ENCODE measurements at regions not wholly inside any gene's neighbourhood (a gene's known extent, or its start where the extent isn't known, plus 50 kb on each side); places are given as distances from the start of the nearest gene placed in this dataset.
A peak's percentile ranks its signal among the peaks of the same experiment; 100 is the strongest.
"Not testable (repeated sequence)": the region's sequence is repeated elsewhere in the genome, so short reads cannot be mapped to it uniquely, and the experiment has no call there.

DNA sequence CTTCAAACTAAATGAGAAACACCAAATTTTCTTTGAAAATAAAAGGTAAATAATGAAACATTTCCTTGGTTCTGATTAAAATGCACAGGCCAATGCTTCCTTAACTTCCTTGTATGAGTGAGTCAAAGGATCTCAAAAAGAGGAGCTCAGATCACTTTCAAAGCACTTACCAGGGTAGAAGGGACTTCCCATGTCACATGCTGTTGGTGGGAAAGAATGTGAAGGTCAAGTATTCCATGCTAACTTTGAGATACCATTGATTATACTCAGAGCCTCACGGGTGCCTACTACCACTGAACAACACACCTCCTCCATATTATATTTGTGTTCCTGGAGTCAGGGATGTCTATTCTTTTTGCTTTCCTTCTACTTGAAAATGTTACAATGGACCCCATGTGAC lies 233.5 kb upstream of the KIAA1217 start:
- no peak for DNase-seq

DNA sequence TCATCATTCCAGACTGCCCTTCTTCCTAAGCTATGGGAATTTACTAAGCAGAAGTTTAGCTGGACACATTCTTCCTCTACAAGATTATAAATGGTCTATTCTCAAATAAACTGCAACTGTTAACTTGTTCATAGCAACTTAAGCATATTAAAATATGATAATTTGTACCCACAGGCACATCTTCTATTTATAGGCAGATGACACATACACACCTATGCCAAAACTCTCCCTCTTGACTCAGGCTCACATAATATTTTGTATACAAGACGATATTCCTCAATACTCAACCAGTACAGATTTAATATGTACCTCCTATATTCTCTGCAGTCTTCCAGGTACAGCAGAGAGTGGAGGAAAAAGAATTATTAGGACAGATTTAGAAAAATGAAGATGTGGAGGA lies 232.7 kb upstream of the KIAA1217 start:
- DNase-seq = no peak

DNA sequence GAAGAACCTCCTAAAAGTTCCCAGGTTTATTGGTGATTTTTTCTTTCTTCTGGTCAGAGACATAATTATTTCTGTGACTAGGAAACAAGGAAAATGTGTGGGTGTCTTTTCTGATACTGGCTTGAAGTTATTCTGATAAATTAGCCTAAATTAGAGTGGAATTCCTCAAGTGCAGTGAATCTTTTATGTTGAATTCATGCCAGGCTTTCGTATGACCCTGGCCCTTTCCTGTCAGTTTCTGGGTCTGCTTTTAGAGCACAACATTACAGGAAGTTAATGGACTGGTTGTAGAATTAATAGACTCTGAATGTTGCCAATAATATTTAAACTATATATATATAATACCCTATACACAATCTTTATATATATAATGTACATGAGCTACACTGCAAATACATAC lies 230.6 kb upstream of the KIAA1217 start:
- no peak for DNase-seq

DNA sequence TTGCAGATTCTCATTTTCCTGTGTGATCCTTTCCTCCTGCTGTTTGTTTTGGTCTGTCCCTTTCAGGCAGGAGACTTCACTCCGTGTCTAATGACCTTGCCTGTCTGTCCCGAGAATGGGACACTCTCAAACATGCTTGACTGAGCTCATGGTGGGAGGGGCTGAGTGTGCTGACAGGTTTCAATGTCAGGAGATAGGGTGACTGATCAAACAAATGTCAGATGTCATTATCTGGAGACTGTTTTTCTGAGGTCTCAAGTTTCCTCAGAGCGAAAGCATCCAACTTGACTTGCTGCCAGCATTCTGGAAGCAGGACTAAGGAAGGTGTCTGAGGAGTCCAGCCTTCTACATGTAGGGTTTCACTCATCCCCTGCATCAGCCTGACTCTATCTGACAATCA lies 228.8 kb upstream of the KIAA1217 start:
- peak in 1 of 3 experiments; percentile 77 for DNase-seq

- DNase-seq = no peak
These were observed 227.2 kb upstream of the KIAA1217 start for GRCh38 chr10:23981520-23982309.

DNA sequence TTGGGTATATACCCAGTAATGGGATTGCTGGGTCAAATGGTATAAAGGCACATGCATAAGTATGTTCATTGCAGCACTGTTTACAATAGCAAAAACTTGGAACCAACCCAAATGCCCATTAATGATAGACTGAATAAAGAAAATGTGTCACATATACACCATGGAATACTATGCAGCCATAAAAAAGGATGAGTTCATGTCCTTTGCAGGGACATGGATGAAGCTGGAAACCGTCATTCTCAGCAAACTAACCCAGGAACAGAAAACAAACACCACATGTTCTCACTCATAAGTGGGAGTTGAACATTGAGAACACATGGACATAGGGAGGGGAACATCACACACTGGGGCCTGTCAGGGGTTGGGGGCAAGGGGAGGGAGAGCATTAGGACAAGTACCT lies 224.5 kb upstream of the KIAA1217 start:
- DNase-seq = not testable (repeated sequence)

GRCh38 chr10:23988006-23988405 lies 220.9 kb upstream of the KIAA1217 start:
- DNase-seq = no peak

DNA sequence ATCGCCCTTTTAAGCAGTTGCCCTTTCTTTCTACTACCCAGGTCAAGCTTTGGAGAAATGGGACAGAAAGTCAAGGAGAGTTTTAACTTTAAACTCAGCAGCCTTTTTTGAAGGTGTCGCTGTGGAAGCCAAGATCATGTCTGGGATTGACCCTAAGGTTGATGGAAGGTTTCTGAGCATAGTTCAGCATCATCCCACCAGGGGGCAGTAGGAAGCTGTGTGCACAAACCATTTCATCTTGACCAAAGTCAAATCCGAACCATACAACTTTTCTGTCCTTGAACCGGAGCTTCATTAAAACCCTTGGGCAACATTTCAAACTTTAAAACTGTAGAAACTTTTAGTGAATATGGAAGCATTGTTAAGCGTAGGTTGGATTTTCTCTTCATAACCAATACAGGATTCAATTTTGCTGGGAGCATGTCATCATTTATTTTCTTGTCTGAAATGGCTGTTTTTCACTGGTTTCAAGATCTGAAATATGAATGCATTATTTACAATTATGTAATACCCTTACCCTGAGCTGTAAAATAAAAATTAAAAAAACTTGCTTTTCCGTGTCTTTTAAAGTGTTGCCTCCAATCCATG lies 214.4 kb upstream of the KIAA1217 start:
- peak; percentile 2 to 43 (median 26) for DNase-seq

DNA sequence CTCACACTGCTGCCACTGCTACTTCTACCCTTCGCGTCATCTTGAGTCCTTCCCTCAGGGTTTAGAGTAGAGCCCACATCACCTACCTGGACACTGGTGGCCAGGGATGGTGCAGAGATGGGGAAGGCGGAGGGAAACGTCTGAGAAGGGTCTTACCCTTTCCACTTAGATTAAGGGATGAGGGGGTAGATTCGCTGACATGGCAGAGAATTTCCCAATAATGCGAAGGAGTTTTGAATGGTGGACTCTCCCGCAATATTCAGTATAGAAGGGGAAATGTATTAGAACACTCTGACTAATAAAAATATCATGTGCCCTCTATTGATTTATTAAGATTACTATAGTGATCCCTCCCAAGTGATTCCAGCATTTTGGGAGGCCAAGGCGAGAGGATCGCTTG lies 209.5 kb upstream of the KIAA1217 start:
- DNase-seq = no peak

GRCh38 chr10:24000271-24000813 lies 208.6 kb upstream of the KIAA1217 start:
- DNase-seq = no peak

GRCh38 chr10:24006741-24007140 lies 202.2 kb upstream of the KIAA1217 start:
- DNase-seq = no peak

DNA sequence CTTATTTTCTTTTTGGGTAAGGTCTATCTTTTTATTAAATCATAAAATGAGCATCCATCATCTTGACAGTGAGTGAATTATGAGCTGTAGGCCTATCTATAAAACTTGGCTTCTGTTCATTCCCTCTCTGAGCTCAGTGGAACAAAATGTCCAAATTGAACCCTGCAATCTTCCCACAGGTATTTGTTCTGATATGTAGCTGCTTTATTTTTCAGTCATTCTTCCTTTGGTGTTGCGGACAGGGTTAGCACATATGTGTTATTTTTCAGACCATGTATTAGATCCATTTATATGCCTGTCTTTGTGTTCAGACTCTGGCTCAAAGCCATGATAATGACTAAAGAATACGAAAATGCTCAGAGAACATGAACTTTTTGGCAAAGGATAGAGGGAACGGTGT lies 201.6 kb upstream of the KIAA1217 start:
- no peak for DNase-seq

- no peak for DNase-seq
These were observed 200.5 kb upstream of the KIAA1217 start for GRCh38 chr10:24008164-24009091.

GRCh38 chr10:24009115-24009514 lies 199.8 kb upstream of the KIAA1217 start:
- no peak for DNase-seq

DNA sequence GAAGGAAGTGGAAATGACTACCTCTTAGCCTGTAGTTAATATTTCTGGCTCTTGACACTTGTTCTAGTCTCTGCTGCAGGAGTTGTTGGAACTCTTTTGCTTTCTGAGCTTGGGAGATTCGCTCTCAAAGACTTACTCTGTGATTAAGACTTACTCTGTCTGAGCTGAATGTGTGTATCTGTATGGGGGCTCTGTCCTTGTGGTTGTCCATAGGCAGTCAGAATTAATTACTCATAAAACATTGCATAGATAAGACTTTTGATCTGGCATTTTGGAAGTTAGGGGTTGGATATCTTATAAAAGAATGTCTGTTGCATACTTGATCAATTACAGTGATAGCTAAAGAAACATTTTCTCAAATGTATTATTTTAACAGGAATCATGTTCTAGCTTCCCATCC lies 199.2 kb upstream of the KIAA1217 start:
- no peak for DNase-seq

DNA sequence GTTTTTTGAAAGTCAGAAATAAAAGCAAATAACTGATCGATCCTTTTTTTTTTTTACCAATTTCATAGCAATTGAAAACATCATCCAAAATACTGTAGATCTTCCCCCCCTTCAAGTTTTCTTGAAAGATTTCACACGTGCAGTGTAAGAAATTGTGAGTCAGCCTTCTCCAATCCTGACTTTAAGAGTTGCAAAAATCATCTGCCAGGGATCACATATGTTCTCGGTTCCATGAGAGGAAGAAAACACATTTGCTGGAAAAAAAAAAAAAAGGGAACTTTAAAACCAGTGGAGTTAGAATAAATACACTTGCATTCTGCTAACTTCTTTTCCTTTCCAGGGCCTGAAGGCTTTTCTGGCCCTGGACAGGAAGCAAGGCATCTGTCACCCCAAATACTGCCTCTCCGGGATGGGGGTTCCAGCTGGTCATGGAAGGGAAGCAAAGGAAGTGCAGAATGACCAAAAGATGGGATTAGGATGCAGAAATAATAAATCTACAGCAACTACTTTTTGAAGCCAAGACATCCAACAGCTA lies 198.4 kb upstream of the KIAA1217 start:
- DNase-seq = no peak

DNA sequence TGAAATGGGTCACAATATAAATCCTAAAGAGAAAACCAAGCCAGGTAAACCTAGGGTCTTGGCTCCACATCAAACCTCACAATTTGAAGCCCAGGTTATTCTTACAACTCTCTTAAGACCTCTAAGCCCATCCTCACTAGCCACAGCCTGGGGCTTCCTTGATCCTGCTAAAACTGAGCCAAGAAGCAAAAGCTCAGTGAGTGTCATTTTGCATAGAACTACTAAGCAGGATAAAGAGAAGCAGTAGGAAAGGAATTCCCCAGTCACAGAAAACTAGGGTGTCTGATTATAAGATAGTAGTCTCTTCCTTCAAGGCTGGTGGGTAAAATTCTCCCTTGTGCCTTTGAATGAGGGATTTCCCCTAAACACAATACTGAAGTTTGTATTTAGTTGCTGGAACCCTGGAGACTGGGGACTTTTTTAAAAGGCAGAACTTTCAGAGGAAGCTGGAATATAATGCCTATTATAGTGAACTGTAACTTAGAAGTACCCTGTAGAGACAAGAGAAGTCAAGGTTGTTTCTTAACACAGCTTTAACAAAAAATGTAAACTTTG lies 196.6 kb upstream of the KIAA1217 start:
- DNase-seq = no peak

DNA sequence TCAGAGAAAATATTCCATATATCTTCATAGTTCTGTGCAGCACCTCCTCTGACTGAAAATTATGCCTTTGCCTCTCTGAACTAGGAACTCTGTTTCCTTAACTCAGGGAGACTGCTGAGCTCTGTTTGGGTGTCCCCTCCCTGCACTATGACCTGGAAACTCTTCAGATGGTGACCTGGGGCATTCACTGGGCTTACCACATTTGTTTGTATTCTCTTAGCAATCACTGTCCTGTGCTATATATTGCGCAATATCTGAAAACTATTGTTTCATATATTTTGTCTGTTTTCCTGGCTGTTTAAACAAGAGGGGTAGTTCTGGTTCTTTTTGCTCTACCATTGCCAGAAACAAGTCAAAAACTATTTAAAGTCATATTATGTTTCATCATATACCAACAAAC lies 181.8 kb upstream of the KIAA1217 start:
- DNase-seq = no peak

DNA sequence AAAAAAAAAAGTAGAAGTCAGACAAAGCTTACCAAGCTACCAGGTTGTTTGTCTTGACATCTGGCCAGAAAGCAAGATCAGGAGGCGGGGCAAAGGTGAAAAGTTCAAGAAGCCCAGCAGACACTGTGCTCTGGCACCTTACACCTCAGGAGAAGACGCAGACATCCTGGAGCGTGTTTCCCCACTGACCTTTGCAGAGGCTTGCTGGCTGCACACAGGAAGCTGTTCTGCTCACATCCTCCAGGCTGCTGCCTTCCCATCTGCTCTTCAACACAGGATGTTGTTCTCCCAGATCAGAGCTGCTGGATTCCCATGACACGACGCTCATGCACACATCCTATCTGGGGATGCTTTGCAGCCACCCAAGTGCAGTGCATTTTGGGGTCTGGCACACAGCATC lies 174.4 kb upstream of the KIAA1217 start:
- DNase-seq = no peak

DNA sequence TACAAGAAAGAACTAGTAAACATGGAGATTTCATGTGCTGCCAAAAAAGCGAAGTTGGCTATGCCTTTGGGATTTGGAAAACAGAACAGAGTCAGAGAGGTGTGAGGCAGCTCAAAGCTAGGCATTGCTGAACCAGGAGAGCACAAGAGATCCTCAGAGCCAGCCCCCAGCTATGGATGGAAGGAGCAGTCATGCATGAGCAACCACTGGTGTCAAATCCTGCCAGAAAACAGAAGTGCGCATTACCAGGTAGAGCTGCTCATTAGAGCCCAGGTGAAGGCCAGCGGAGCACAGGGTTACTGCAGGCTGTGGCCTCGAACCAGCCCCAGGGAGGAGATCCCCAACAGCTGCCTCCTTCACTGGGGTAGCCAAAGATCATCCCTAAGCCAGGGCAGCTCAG lies 173.2 kb upstream of the KIAA1217 start:
- DNase-seq = peak in 1 of 3 experiments; percentile 3

GRCh38 chr10:24039315-24039714 lies 169.6 kb upstream of the KIAA1217 start:
- no peak for DNase-seq

GRCh38 chr10:24039897-24040296 lies 169.0 kb upstream of the KIAA1217 start:
- no peak for DNase-seq

- DNase-seq = peak in 1 of 3 experiments; percentile 21
These were observed 167.9 kb upstream of the KIAA1217 start for GRCh38 chr10:24041034-24041433.
